RWPE1 (cell line): ENCODE measurements at regions not wholly inside any gene's neighbourhood (a gene's known extent, or its start where the extent isn't known, plus 50 kb on each side); places are given as distances from the start of the nearest gene placed in this dataset.
"Not testable (repeated sequence)": the region's sequence is repeated elsewhere in the genome, so short reads cannot be mapped to it uniquely, and the experiment has no call there.

Experiments
- CTCF ChIA-PET: fragments of 350-600 bp; sonication (Branson Sonifier 250); formaldehyde crosslinking; extraction: SDS; loops from one replicate; lab custom pipeline; 2021; lab: Yijun Ruan, JAX
- POLR2A ChIA-PET: fragments of 400-600 bp; formaldehyde crosslinking; extraction: SDS; loops from one replicate; lab custom pipeline; 2020; ENCODE audit warnings: antibody characterized with exemption; ENCODE audit not compliant: low non-redundant PET; lab: Yijun Ruan, JAX
- DNase-seq: peaks from one replicate; pipeline ENCODE4 v3.0.0; 2012; ENCODE audit warnings: low spot score
- H3K27ac ChIP-seq: fragments of 450-650 bp; 2 replicates; pipeline ENCODE4 v1.5.1; 2017
- CTCF ChIP-seq: fragments of 450-650 bp; conservative IDR thresholded peaks from 2 replicates; pipeline ENCODE4 v1.5.1; 2017; ENCODE audit warnings: low read depth, mild to moderate bottlenecking

GRCh38 chr15:66865622-66866611 is 163.9 kb downstream of the SMAD6 start:
- CTCF ChIA-PET = interaction anchor here (0.5 kb wide), 1 partner anchor 105 kb away, joined by 3 read pairs; no protein-coding TSS in a partner anchor
- POLR2A ChIA-PET = no interaction called here
- no peak overlapping the region for H3K27ac ChIP-seq
- no peak for DNase-seq
- TF ChIP-seq CTCF = no peak

GRCh38 chr15:66866656-66867055 is 164.6 kb downstream of the SMAD6 start:
- DNase-seq = no peak
- CTCF ChIA-PET = no interaction called here
- POLR2A ChIA-PET = no interaction called here
- no peak for TF ChIP-seq CTCF
- no peak overlapping the region for H3K27ac ChIP-seq

- no peak for TF ChIP-seq CTCF
- DNase-seq = no peak
- no peak overlapping the region for H3K27ac ChIP-seq
- POLR2A ChIA-PET = no interaction called here
- CTCF ChIA-PET = no interaction called here
Measured at GRCh38 chr15:66868918-66869317, 166.9 kb downstream of the SMAD6 start.

GRCh38 chr15:66870880-66871388 is 168.9 kb downstream of the SMAD6 start:
- ChIA-PET POLR2A (no interaction called here), CTCF (no interaction called here)
- TF ChIP-seq CTCF = no peak
- no peak for DNase-seq
- H3K27ac ChIP-seq = no peak overlapping the region

GRCh38 chr15:66872405-66872804 is 170.4 kb downstream of the SMAD6 start:
- ChIA-PET POLR2A (no interaction called here), CTCF (no interaction called here)
- TF ChIP-seq CTCF = no peak
- no peak for DNase-seq
- no peak overlapping the region for H3K27ac ChIP-seq

- DNase-seq, POLR2A ChIA-PET, H3K27ac ChIP-seq: not testable (repeated sequence)
- CTCF ChIA-PET = interaction anchor here (0.6 kb wide), 1 partner anchor 30 kb away, joined by 3 read pairs; no protein-coding TSS in a partner anchor
Measured at GRCh38 chr15:66873331-66873730, 171.3 kb downstream of the SMAD6 start.

GRCh38 chr15:66873856-66874255 is 171.8 kb downstream of the SMAD6 start:
- no peak for DNase-seq
- no peak overlapping the region for H3K27ac ChIP-seq
- ChIA-PET CTCF (no interaction called here), POLR2A (no interaction called here)
- TF ChIP-seq CTCF = no peak
